Gastrocnemius medialis (tissue), 4 donors: ENCODE measurements at regions not wholly inside any gene's neighbourhood (a gene's known extent, or its start where the extent isn't known, plus 50 kb on each side); places are given as distances from the start of the nearest gene placed in this dataset.

Experiments used
- CTCF ChIP-seq, 5 experiments: fragments of 450-650 bp in 3 of 5; fragments of 200-600 bp in 2 of 5; sonication (generic) in 2 of 5; IDR thresholded peaks in 4 of 5; conservative IDR thresholded peaks in 1 of 5; 1 replicate in 4 of 5; 2 replicates in 1 of 5; pipeline ENCODE4 v1.5.1; 2016 to 2019; ENCODE audit warnings: antibody characterized with exemption in 5 of 5, mild to moderate bottlenecking in 3 of 5, moderate library complexity in 3 of 5
- POLR2A ChIP-seq, 2 donors: fragments of 450-650 bp; IDR thresholded peaks; one replicate each; pipeline ENCODE4 v1.6.1; 2017; ENCODE audit warnings: antibody characterized with exemption in 2 of 2, mild to moderate bottlenecking in 2 of 2, moderate library complexity in 2 of 2

- TF ChIP-seq CTCF (IDR thresholded peaks at IDR 0.05 in 4 of 5, conservative IDR thresholded peaks at IDR 0.05 in 1 of 5) (no peak), POLR2A (IDR thresholded peaks at IDR 0.05) (no peak)
Observed at GRCh38 chr2:160735696-160736095, 242.1 kb upstream of the RBMS1 start.
